GM12873 (cell line): ENCODE measurements at regions not wholly inside any gene's neighbourhood (a gene's known extent, or its start where the extent isn't known, plus 50 kb on each side); places are given as distances from the start of the nearest gene placed in this dataset.

Source experiments
- CTCF ChIP-seq: IDR thresholded peaks from 2 replicates; pipeline ENCODE4 v1.5.1; 2012; ENCODE audit warnings: low read depth, mild to moderate bottlenecking, moderate library complexity, low read length, control low read depth; ENCODE audit not compliant: insufficient read depth; ENCODE audit errors: missing control alignments

- no peak for TF ChIP-seq CTCF
Measured at GRCh38 chr3:177525414-177525813, 328.1 kb upstream of the TBL1XR1 start.

GRCh38 chr3:177525987-177526712 is 328.9 kb upstream of the TBL1XR1 start:
- TF ChIP-seq CTCF: no peak

GRCh38 chr3:177527182-177527581 is 329.9 kb upstream of the TBL1XR1 start:
- TF ChIP-seq CTCF: no peak

- no peak for TF ChIP-seq CTCF
Measured at GRCh38 chr3:177528306-177529070, 331.2 kb upstream of the TBL1XR1 start.

GRCh38 chr3:177529071-177529550 is 331.8 kb upstream of the TBL1XR1 start:
- TF ChIP-seq CTCF: no peak

GRCh38 chr3:177529716-177530335 is 332.5 kb upstream of the TBL1XR1 start:
- TF ChIP-seq CTCF: no peak

- TF ChIP-seq CTCF: no peak
Measured at GRCh38 chr3:177530908-177531307, 333.6 kb upstream of the TBL1XR1 start.
